ENCODE measurements at regions not wholly inside any gene's neighbourhood (a gene's known extent, or its start where the extent isn't known, plus 50 kb on each side); places are given as distances from the start of the nearest gene placed in this dataset.

- no peak for DNase-seq
These were observed 305.4 kb upstream of the SHH start for GRCh38 chr7:156117542-156118247.

- no peak for DNase-seq
These were observed 304.4 kb upstream of the SHH start for GRCh38 chr7:156116514-156117215.

GRCh38 chr7:156115582-156115981, 303.3 kb upstream of the SHH start:
- DNase-seq, result no peak

GRCh38 chr7:156113731-156114130, 301.5 kb upstream of the SHH start:
- DNase-seq, result no peak

- DNase-seq, result no peak
These were observed 297.7 kb upstream of the SHH start for GRCh38 chr7:156109988-156110387.

GRCh38 chr7:156109076-156109475, 296.8 kb upstream of the SHH start:
- no peak for DNase-seq

GRCh38 chr7:156107957-156108356, 295.7 kb upstream of the SHH start:
- DNase-seq, result no peak

- DNase-seq, result no peak
These were observed 293.8 kb upstream of the SHH start for GRCh38 chr7:156106107-156106426.

- no peak for DNase-seq
These were observed 293.3 kb upstream of the SHH start for GRCh38 chr7:156105337-156106106.

GRCh38 chr7:156104501-156105336, 292.5 kb upstream of the SHH start:
- no peak for DNase-seq

- DNase-seq, result no peak
These were observed 290.0 kb upstream of the SHH start for GRCh38 chr7:156102267-156102666.

- no peak for DNase-seq
These were observed 289.1 kb upstream of the SHH start for GRCh38 chr7:156101355-156101754.

- no peak for DNase-seq
These were observed 287.8 kb upstream of the SHH start for GRCh38 chr7:156100086-156100485.

- no peak for DNase-seq
These were observed 286.8 kb upstream of the SHH start for GRCh38 chr7:156099085-156099484.

- no peak for DNase-seq
These were observed 284.7 kb upstream of the SHH start for GRCh38 chr7:156096771-156097538.

- no peak for DNase-seq
These were observed 283.8 kb upstream of the SHH start for GRCh38 chr7:156095908-156096539.

- DNase-seq, result no peak
These were observed 282.3 kb upstream of the SHH start for GRCh38 chr7:156094350-156095146.

GRCh38 chr7:156092307-156092706, 280.0 kb upstream of the SHH start:
- DNase-seq, result no peak

GRCh38 chr7:156091519-156092080, 279.3 kb upstream of the SHH start:
- no peak for DNase-seq

GRCh38 chr7:156090988-156091387, 278.7 kb upstream of the SHH start:
- no peak for DNase-seq

GRCh38 chr7:156089222-156089621, 277.0 kb upstream of the SHH start:
- no peak for DNase-seq

Data from NCI-H1436 treated with DMSO at 0.1 percent for 48 hours (cell line).